Fibroblast of lung (primary cell): ENCODE measurements at regions not wholly inside any gene's neighbourhood (a gene's known extent, or its start where the extent isn't known, plus 50 kb on each side); places are given as distances from the start of the nearest gene placed in this dataset.

Source experiments
- DNase-seq, 2 donors: peaks; one replicate each; pipeline versions ENCODE4 v3.0.0 to v3.0.0-alpha.2; 2010; ENCODE audit warnings: low read depth in 2 of 2
- H2AFZ ChIP-seq: 2 replicates; pipeline ENCODE4 v1.5.1; 2012; ENCODE audit warnings: low read length, control low read depth, inconsistent platforms
- H3K27ac ChIP-seq: 2 replicates; pipeline ENCODE4 v1.5.1; 2011; ENCODE audit warnings: low read length, control low read depth; ENCODE audit not compliant: insufficient read depth
- H3K27me3 ChIP-seq: 2 replicates; pipeline ENCODE4 v1.5.1; 2011; ENCODE audit warnings: mild to moderate bottlenecking, low read length; ENCODE audit not compliant: control insufficient read depth, insufficient read depth
- H3K36me3 ChIP-seq: 2 replicates; pipeline ENCODE4 v1.5.1; 2011; ENCODE audit warnings: low read length; ENCODE audit not compliant: control insufficient read depth, insufficient read depth
- H3K4me1 ChIP-seq: 2 replicates; pipeline ENCODE4 v1.5.1; 2011; ENCODE audit warnings: low read length; ENCODE audit not compliant: control insufficient read depth, insufficient read depth; ENCODE audit errors: extremely low read depth
- H3K4me2 ChIP-seq: 2 replicates; pipeline ENCODE4 v1.5.1; 2011; ENCODE audit warnings: low read length, control low read depth; ENCODE audit not compliant: insufficient read depth; ENCODE audit errors: extremely low read depth
- H3K4me3 ChIP-seq, 4 experiments: fragments of 200-600 bp in 1 of 4; sonication (generic) in 1 of 4; replicated peaks in 1 of 4; 2 replicates each; pipeline ENCODE4 v1.5.1; 2011 to 2016; ENCODE audit warnings: low read length in 4 of 4, low read depth in 3 of 4, mild to moderate bottlenecking in 3 of 4, control low read depth in 2 of 4, inconsistent platforms in 1 of 4, mixed read lengths in 1 of 4; ENCODE audit not compliant: insufficient read depth in 1 of 4; ENCODE audit errors: control extremely low read depth in 1 of 4
- H3K79me2 ChIP-seq: 2 replicates; pipeline ENCODE4 v1.5.1; 2012; ENCODE audit warnings: mild to moderate bottlenecking, low read length, inconsistent platforms; ENCODE audit not compliant: control insufficient read depth, insufficient read depth
- H3K9ac ChIP-seq: 2 replicates; pipeline ENCODE4 v1.5.1; 2011; ENCODE audit warnings: mild to moderate bottlenecking, low read length, control low read depth; ENCODE audit not compliant: insufficient read depth
- H3K9me3 ChIP-seq: 2 replicates; pipeline ENCODE4 v1.5.1; 2012; ENCODE audit warnings: low read depth, low read length; ENCODE audit not compliant: control insufficient read depth, insufficient read depth
- H4K20me1 ChIP-seq: 2 replicates; pipeline ENCODE4 v1.5.1; 2011; ENCODE audit warnings: low read length; ENCODE audit not compliant: control insufficient read depth, insufficient read depth; ENCODE audit errors: extremely low read depth
- EZH2 ChIP-seq: IDR thresholded peaks from 2 replicates; pipeline ENCODE4 v1.5.1; 2012; ENCODE audit warnings: low read length, control low read depth, mild to moderate bottlenecking; ENCODE audit errors: missing control alignments
- TF ChIP-seq, protein P1 (sequence below), 2 donors: IDR thresholded peaks in 1 of 2; conservative IDR thresholded peaks in 1 of 2; 1 replicate in 1 of 2; 2 replicates in 1 of 2; pipeline ENCODE4 v1.5.1; 2011 to 2012; ENCODE audit warnings: low read length in 2 of 2, control low read depth in 1 of 2, inconsistent platforms in 1 of 2, low read depth in 1 of 2, mild to moderate bottlenecking in 1 of 2

DNA sequence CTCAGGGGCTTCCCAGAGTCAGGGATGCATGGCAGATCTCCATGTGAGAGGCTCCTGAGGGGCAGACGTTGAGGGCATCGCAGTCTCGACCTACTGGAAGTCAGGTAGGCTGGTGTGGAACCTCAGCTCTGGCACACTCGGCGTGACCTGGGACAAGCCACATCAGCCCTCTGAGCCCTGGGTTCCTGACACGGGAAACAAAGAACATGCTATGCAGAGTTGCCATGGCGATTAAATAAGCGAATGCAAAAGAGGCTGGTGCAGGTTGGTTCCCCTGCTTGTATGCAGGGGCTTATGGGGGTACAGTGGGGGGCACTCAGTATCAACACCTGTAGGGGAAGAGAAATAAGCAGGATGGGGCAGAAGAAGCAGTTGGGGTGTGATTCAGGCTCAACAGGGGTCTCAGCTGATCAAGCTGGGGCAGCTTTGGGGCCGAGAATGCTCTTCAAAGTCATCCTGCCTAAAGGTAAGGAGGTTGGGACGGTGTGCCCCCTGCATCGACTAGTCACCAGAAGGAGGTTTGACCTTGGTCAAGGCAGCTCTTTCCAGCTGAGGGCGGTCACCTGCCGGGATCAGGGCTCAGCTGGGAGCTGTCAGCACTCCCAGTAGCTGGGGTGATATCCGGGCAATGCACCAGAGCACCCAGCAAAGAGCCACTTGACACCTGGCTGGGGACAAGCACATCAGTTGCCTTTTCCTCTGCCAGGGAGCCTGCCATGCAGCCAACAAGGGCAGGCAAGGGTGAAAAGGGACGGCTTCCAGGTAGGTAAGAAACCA lies 442.7 kb downstream of the MIAT start:
- Histone ChIP-seq H4K20me1 (no peaks in the 10 kb centered on the region), H3K9me3 (no peaks in the 10 kb centered on the region), H3K36me3 (no peaks in the 10 kb centered on the region), H3K9ac (no peak overlapping the region), H3K79me2 (no peaks in the 10 kb centered on the region), H3K4me3 (no peak overlapping the region), H3K4me1 (no peaks in the 10 kb centered on the region), H3K27me3 (peaks cover 27% of the 10 kb centered on the region), H3K4me2 (no peak overlapping the region), H3K27ac (no peak overlapping the region), H2AFZ (no peak overlapping the region)
- no peak for TF ChIP-seq EZH2
- TF ChIP-seq, protein P1, sequence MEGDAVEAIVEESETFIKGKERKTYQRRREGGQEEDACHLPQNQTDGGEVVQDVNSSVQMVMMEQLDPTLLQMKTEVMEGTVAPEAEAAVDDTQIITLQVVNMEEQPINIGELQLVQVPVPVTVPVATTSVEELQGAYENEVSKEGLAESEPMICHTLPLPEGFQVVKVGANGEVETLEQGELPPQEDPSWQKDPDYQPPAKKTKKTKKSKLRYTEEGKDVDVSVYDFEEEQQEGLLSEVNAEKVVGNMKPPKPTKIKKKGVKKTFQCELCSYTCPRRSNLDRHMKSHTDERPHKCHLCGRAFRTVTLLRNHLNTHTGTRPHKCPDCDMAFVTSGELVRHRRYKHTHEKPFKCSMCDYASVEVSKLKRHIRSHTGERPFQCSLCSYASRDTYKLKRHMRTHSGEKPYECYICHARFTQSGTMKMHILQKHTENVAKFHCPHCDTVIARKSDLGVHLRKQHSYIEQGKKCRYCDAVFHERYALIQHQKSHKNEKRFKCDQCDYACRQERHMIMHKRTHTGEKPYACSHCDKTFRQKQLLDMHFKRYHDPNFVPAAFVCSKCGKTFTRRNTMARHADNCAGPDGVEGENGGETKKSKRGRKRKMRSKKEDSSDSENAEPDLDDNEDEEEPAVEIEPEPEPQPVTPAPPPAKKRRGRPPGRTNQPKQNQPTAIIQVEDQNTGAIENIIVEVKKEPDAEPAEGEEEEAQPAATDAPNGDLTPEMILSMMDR (conservative IDR thresholded peaks at IDR 0.05 in 1 of 2, IDR thresholded peaks at IDR 0.05 in 1 of 2; ENCODE audit: low read depth in 1 of 2, low read length in 2 of 2) = no peak
- DNase-seq = no peak

DNA sequence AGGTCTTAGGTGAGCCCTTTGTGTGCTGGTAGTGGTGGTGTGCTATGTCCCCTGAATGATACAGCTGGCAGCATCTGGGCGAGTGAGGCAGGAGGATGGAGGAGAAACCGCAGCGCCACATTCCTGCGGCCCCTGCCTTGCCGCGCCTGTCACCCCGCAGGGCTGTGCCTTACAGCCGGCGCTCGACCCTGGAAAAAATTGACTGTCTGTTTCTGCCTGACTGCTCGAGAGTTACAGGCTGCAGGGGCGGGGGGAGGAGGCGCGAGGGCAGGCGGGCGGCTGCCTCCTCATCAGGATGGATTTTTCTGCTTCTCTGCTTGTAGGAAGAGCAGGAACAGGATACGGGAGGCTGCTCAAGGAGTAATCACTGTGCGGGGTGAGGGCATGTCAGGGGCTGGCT lies 443.4 kb downstream of the MIAT start:
- no peaks in the 10 kb centered on the region for H4K20me1 ChIP-seq
- peaks cover 25% of the 10 kb centered on the region for H3K27me3 ChIP-seq
- peak in 1 of 2 donors; percentile 95 for DNase-seq
- H3K4me2 ChIP-seq = peak overlapping the region; percentile 7
- H3K27ac ChIP-seq = no peak overlapping the region
- TF ChIP-seq EZH2 = peak; percentile 37
- TF ChIP-seq, protein P1 (conservative IDR thresholded peaks at IDR 0.05 in 1 of 2, IDR thresholded peaks at IDR 0.05 in 1 of 2; ENCODE audit: low read depth in 1 of 2, low read length in 2 of 2) = no peak
- H3K79me2 ChIP-seq = no peaks in the 10 kb centered on the region
- no peaks in the 10 kb centered on the region for H3K4me1 ChIP-seq
- no peak overlapping the region for H3K9ac ChIP-seq
- H3K9me3 ChIP-seq = no peaks in the 10 kb centered on the region
- H3K36me3 ChIP-seq = no peaks in the 10 kb centered on the region
- no peak overlapping the region for H3K4me3 ChIP-seq
- no peak overlapping the region for H2AFZ ChIP-seq

GRCh38 chr22:27101288-27101687 lies 443.9 kb downstream of the MIAT start:
- TF ChIP-seq EZH2 = no peak
- TF ChIP-seq, protein P1 (conservative IDR thresholded peaks at IDR 0.05 in 1 of 2, IDR thresholded peaks at IDR 0.05 in 1 of 2; ENCODE audit: low read depth in 1 of 2, low read length in 2 of 2) = no peak
- no peak overlapping the region for H3K4me3 ChIP-seq
- H3K27ac ChIP-seq = no peak overlapping the region
- H3K9me3 ChIP-seq = no peaks in the 10 kb centered on the region
- no peaks in the 10 kb centered on the region for H3K36me3 ChIP-seq
- no peak overlapping the region for H3K4me2 ChIP-seq
- H3K79me2 ChIP-seq = no peaks in the 10 kb centered on the region
- H3K4me1 ChIP-seq = no peaks in the 10 kb centered on the region
- H2AFZ ChIP-seq = no peak overlapping the region
- H4K20me1 ChIP-seq = no peaks in the 10 kb centered on the region
- H3K9ac ChIP-seq = no peak overlapping the region
- no peak for DNase-seq
- peaks cover 25% of the 10 kb centered on the region for H3K27me3 ChIP-seq
